NCI-H345 treated with DMSO at 0.1 percent for 48 hours (cell line): ENCODE measurements at regions not wholly inside any gene's neighbourhood (a gene's known extent, or its start where the extent isn't known, plus 50 kb on each side); places are given as distances from the start of the nearest gene placed in this dataset.

ENCODE experiments used
- DNase-seq: peaks from one replicate; lab custom pipeline; 2025; ENCODE audit not compliant: unreplicated experiment; lab: John Stamatoyannopoulos, UW

GRCh38 chr2:17309181-17309580 lies 209.1 kb downstream of the RAD51AP2 start:
- no peak for DNase-seq

GRCh38 chr2:17306706-17307105 lies 211.5 kb downstream of the RAD51AP2 start:
- no peak for DNase-seq

- no peak for DNase-seq
These were observed 212.0 kb downstream of the RAD51AP2 start for GRCh38 chr2:17306219-17306618.

- no peak for DNase-seq
These were observed 214.7 kb downstream of the RAD51AP2 start for GRCh38 chr2:17303521-17303920.

GRCh38 chr2:17303054-17303453 lies 215.2 kb downstream of the RAD51AP2 start:
- no peak for DNase-seq

GRCh38 chr2:17302281-17302680 lies 216.0 kb downstream of the RAD51AP2 start:
- no peak for DNase-seq

GRCh38 chr2:17301437-17301836 lies 216.8 kb downstream of the RAD51AP2 start:
- DNase-seq: no peak

GRCh38 chr2:17299891-17300540 lies 218.2 kb downstream of the RAD51AP2 start:
- no peak for DNase-seq

GRCh38 chr2:17298453-17298852 lies 219.8 kb downstream of the RAD51AP2 start:
- DNase-seq: no peak

GRCh38 chr2:17296686-17297085 lies 221.6 kb downstream of the RAD51AP2 start:
- no peak for DNase-seq

- DNase-seq: no peak
These were observed 228.6 kb downstream of the RAD51AP2 start for GRCh38 chr2:17289669-17290068.

GRCh38 chr2:17287183-17287582 lies 231.1 kb downstream of the RAD51AP2 start:
- DNase-seq: no peak

- DNase-seq: no peak
These were observed 235.4 kb downstream of the RAD51AP2 start for GRCh38 chr2:17282826-17283225.

- DNase-seq: no peak
These were observed 236.0 kb downstream of the RAD51AP2 start for GRCh38 chr2:17282245-17282644.

GRCh38 chr2:17276220-17276619 lies 242.0 kb downstream of the RAD51AP2 start:
- DNase-seq: no peak

GRCh38 chr2:17272652-17273525 lies 245.4 kb downstream of the RAD51AP2 start:
- DNase-seq: no peak

- no peak for DNase-seq
These were observed 246.1 kb downstream of the RAD51AP2 start for GRCh38 chr2:17272170-17272569.

GRCh38 chr2:17271416-17271815 lies 246.8 kb downstream of the RAD51AP2 start:
- DNase-seq: no peak

- no peak for DNase-seq
These were observed 247.3 kb downstream of the RAD51AP2 start for GRCh38 chr2:17270894-17271293.

- no peak for DNase-seq
These were observed 254.7 kb downstream of the RAD51AP2 start for GRCh38 chr2:17263570-17263968.

- DNase-seq: no peak
These were observed 255.2 kb downstream of the RAD51AP2 start for GRCh38 chr2:17262854-17263569.

GRCh38 chr2:17259613-17260012 lies 258.6 kb downstream of the RAD51AP2 start:
- DNase-seq: no peak
